Neural progenitor cell (in vitro differentiated cells): ENCODE measurements at regions not wholly inside any gene's neighbourhood (a gene's known extent, or its start where the extent isn't known, plus 50 kb on each side); places are given as distances from the start of the nearest gene placed in this dataset.
"Not testable (repeated sequence)": the region's sequence is repeated elsewhere in the genome, so short reads cannot be mapped to it uniquely, and the experiment has no call there.

ENCODE experiments used
- DNase-seq: peaks from one replicate; pipeline ENCODE4 v3.0.0-alpha.2; 2016; ENCODE audit warnings: low spot score
- H2AFZ ChIP-seq: fragments of 200-600 bp; sonication (generic); replicated peaks from 2 replicates; pipeline ENCODE4 v1.6.1; 2016; ENCODE audit warnings: antibody characterized with exemption
- H3F3A ChIP-seq: fragments of 200-600 bp; sonication (generic); 2 replicates; pipeline ENCODE4 v1.6.1; 2016; ENCODE audit warnings: antibody characterized with exemption, low read depth
- H3K27ac ChIP-seq: fragments of 200-600 bp; sonication (generic); 2 replicates; pipeline ENCODE4 v1.5.1; 2016; ENCODE audit warnings: mild to moderate bottlenecking
- H3K27me3 ChIP-seq: fragments of 200-600 bp; sonication (generic); 2 replicates; pipeline ENCODE4 v1.6.1; 2016; ENCODE audit warnings: mild to moderate bottlenecking, moderate library complexity
- H3K36me3 ChIP-seq: fragments of 200-600 bp; sonication (generic); 2 replicates; pipeline ENCODE4 v1.5.1; 2016
- H3K4me1 ChIP-seq: fragments of 200-600 bp; sonication (generic); 2 replicates; pipeline ENCODE4 v1.6.1; 2016; ENCODE audit warnings: mixed run types
- H3K4me2 ChIP-seq: fragments of 200-600 bp; sonication (generic); 2 replicates; pipeline ENCODE4 v1.6.1; 2016
- H3K4me3 ChIP-seq: fragments of 200-600 bp; sonication (generic); 2 replicates; pipeline ENCODE4 v1.5.1; 2016
- H3K79me2 ChIP-seq: fragments of 200-600 bp; sonication (generic); 2 replicates; pipeline ENCODE4 v1.6.1; 2016; ENCODE audit warnings: low read depth
- H3K9ac ChIP-seq: fragments of 200-600 bp; sonication (generic); 2 replicates; pipeline ENCODE4 v1.6.1; 2016
- H3K9me3 ChIP-seq: fragments of 200-600 bp; sonication (generic); 2 replicates; pipeline ENCODE4 v1.5.1; 2016; ENCODE audit warnings: low read depth
- H4K20me1 ChIP-seq: fragments of 200-600 bp; sonication (generic); 2 replicates; pipeline ENCODE4 v1.6.1; 2016; ENCODE audit warnings: low read depth
- H3K27ac Mint-ChIP-seq: 3 replicates; pipeline ENCODE4 v1.8.0; 2021; ENCODE audit warnings: mixed read lengths
- H3K27me3 Mint-ChIP-seq: 2 replicates; pipeline ENCODE4 v1.8.0; 2022; ENCODE audit warnings: low read depth, mild to moderate bottlenecking, inconsistent platforms, moderate library complexity, mixed read lengths; ENCODE audit not compliant: insufficient read depth
- H3K36me3 Mint-ChIP-seq: 3 replicates; pipeline ENCODE4 v1.8.0; 2021; ENCODE audit warnings: mixed read lengths
- H3K4me1 Mint-ChIP-seq: 3 replicates; pipeline ENCODE4 v1.8.0; 2021; ENCODE audit warnings: mixed read lengths
- H3K4me3 Mint-ChIP-seq: 3 replicates; pipeline ENCODE4 v1.8.0; 2021; ENCODE audit warnings: mild to moderate bottlenecking, moderate library complexity, mixed read lengths
- H3K9me3 Mint-ChIP-seq: 3 replicates; pipeline ENCODE4 v1.8.0; 2020; ENCODE audit warnings: mixed read lengths
- CTCF ChIP-seq: fragments of 200-600 bp; sonication (generic); IDR thresholded peaks from 2 replicates; pipeline ENCODE4 v1.5.1; 2017; ENCODE audit warnings: antibody characterized with exemption, mild to moderate bottlenecking
- EZH2 ChIP-seq: fragments of 200-600 bp; sonication (generic); IDR thresholded peaks from 2 replicates; pipeline ENCODE4 v1.6.1; 2017; ENCODE audit warnings: antibody characterized with exemption, mild to moderate bottlenecking, moderate library complexity
- EZH2phosphoT487 ChIP-seq: fragments of 200-600 bp; sonication (generic); IDR thresholded peaks from 2 replicates; pipeline ENCODE4 v1.6.1; 2017; ENCODE audit warnings: antibody characterized with exemption

- H3K4me1 Mint-ChIP-seq, H3K9me3 ChIP-seq, DNase-seq, H3F3A ChIP-seq, H3K36me3 Mint-ChIP-seq, H3K4me3 Mint-ChIP-seq, H3K27me3 ChIP-seq, H3K4me1 ChIP-seq, H3K36me3 ChIP-seq, H3K27ac Mint-ChIP-seq, H3K79me2 ChIP-seq, H3K9me3 Mint-ChIP-seq, H3K9ac ChIP-seq, H3K4me3 ChIP-seq, H2AFZ ChIP-seq, H4K20me1 ChIP-seq, H3K4me2 ChIP-seq, H3K27ac ChIP-seq, H3K27me3 Mint-ChIP-seq: not testable (repeated sequence)
Observed at GRCh38 chr1:220475608-220476007, 52.3 kb upstream of the MARK1 start.

GRCh38 chr1:220475141-220475540 is 52.8 kb upstream of the MARK1 start:
- H3K4me3 ChIP-seq, H3K4me2 ChIP-seq, H3K9ac ChIP-seq, H3K36me3 Mint-ChIP-seq, H2AFZ ChIP-seq, H3K36me3 ChIP-seq, H3K27me3 Mint-ChIP-seq, H3K79me2 ChIP-seq, H3F3A ChIP-seq, H3K9me3 ChIP-seq, H3K27ac ChIP-seq, DNase-seq, H3K27me3 ChIP-seq, H3K9me3 Mint-ChIP-seq, H3K4me3 Mint-ChIP-seq, H3K4me1 ChIP-seq, H3K4me1 Mint-ChIP-seq, H4K20me1 ChIP-seq: not testable (repeated sequence)
- H3K27ac Mint-ChIP-seq, result peak overlapping the region; percentile 53

- Histone ChIP-seq H3K4me3 (no peak overlapping the region), H3K9ac (no peak overlapping the region), H2AFZ (no peak overlapping the region), H3K36me3 (no peaks in the 10 kb centered on the region), H3K9me3 (no peaks in the 10 kb centered on the region), H3K79me2 (no peaks in the 10 kb centered on the region), H3K4me1 (no peaks in the 10 kb centered on the region), H4K20me1 (no peaks in the 10 kb centered on the region), H3K27ac (no peak overlapping the region), H3F3A (no peaks in the 10 kb centered on the region), H3K4me2 (no peak overlapping the region), H3K27me3 (no peaks in the 10 kb centered on the region)
- no peaks in the 10 kb centered on the region for H3K27me3 Mint-ChIP-seq
- no peaks in the 10 kb centered on the region for H3K4me1 Mint-ChIP-seq
- peaks cover 4% of the 10 kb centered on the region for H3K9me3 Mint-ChIP-seq
- H3K4me3 Mint-ChIP-seq, result no peak overlapping the region
- no peak for DNase-seq
- H3K36me3 Mint-ChIP-seq, result peaks cover 3% of the 10 kb centered on the region
- TF ChIP-seq CTCF (no peak), EZH2phosphoT487 (no peak), EZH2 (no peak)
- no peak overlapping the region for H3K27ac Mint-ChIP-seq
Observed at GRCh38 chr1:220473440-220473839, 54.5 kb upstream of the MARK1 start.

- Histone ChIP-seq H3K9me3 (no peaks in the 10 kb centered on the region), H3K4me1 (no peaks in the 10 kb centered on the region), H3K79me2 (no peaks in the 10 kb centered on the region), H3K27me3 (no peaks in the 10 kb centered on the region), H2AFZ (peak overlapping the region; percentile 93), H3K9ac (no peak overlapping the region), H3K27ac (no peak overlapping the region), H3F3A (no peaks in the 10 kb centered on the region), H3K4me3 (no peak overlapping the region), H4K20me1 (no peaks in the 10 kb centered on the region), H3K36me3 (no peaks in the 10 kb centered on the region), H3K4me2 (no peak overlapping the region)
- Mint-ChIP-seq H3K36me3 (no peaks in the 10 kb centered on the region), H3K27ac (no peak overlapping the region), H3K9me3 (peaks cover 13% of the 10 kb centered on the region), H3K27me3 (peaks cover 1% of the 10 kb centered on the region), H3K4me3 (no peak overlapping the region), H3K4me1 (peaks cover 5% of the 10 kb centered on the region)
- TF ChIP-seq CTCF, result no peak
- no peak for TF ChIP-seq EZH2phosphoT487
- DNase-seq, result peak; percentile 79
Observed at GRCh38 chr1:220462752-220463151, 65.2 kb upstream of the MARK1 start.
